OCI-LY1 (cell line): ENCODE measurements at regions not wholly inside any gene's neighbourhood (a gene's known extent, or its start where the extent isn't known, plus 50 kb on each side); places are given as distances from the start of the nearest gene placed in this dataset.

Experiments used
- EZH2 ChIP-seq: fragments of 200-600 bp; sonication (generic), shearing (Covaris generic); IDR thresholded peaks from 2 replicates; pipeline ENCODE4 v1.8.0; 2017; ENCODE audit warnings: borderline replicate concordance, mixed run types, mild to moderate bottlenecking, antibody characterized with exemption, low read length, moderate library complexity, mixed read lengths
- TF ChIP-seq, protein P1 (sequence below): fragments of 200-600 bp; sonication (generic), shearing (Covaris generic); IDR thresholded peaks from 2 replicates; pipeline ENCODE4 v1.5.1; 2017; ENCODE audit warnings: mild to moderate bottlenecking, antibody characterized with exemption, low read length, moderate library complexity, mixed read lengths

- TF ChIP-seq, protein P1, sequence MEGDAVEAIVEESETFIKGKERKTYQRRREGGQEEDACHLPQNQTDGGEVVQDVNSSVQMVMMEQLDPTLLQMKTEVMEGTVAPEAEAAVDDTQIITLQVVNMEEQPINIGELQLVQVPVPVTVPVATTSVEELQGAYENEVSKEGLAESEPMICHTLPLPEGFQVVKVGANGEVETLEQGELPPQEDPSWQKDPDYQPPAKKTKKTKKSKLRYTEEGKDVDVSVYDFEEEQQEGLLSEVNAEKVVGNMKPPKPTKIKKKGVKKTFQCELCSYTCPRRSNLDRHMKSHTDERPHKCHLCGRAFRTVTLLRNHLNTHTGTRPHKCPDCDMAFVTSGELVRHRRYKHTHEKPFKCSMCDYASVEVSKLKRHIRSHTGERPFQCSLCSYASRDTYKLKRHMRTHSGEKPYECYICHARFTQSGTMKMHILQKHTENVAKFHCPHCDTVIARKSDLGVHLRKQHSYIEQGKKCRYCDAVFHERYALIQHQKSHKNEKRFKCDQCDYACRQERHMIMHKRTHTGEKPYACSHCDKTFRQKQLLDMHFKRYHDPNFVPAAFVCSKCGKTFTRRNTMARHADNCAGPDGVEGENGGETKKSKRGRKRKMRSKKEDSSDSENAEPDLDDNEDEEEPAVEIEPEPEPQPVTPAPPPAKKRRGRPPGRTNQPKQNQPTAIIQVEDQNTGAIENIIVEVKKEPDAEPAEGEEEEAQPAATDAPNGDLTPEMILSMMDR, result no peak
- no peak for TF ChIP-seq EZH2
These were observed 266.5 kb upstream of the RIMS1 start for GRCh38 chr6:71619836-71620235.
